HG03571 (cell line): ENCODE measurements at regions not wholly inside any gene's neighbourhood (a gene's known extent, or its start where the extent isn't known, plus 50 kb on each side); places are given as distances from the start of the nearest gene placed in this dataset.
"Not testable (repeated sequence)": the region's sequence is repeated elsewhere in the genome, so short reads cannot be mapped to it uniquely, and the experiment has no call there.

Source experiments
- ATAC-seq: cut with Tn5 transposase; IDR thresholded peaks from one replicate; pipeline ENCODE4 v1.9.1; 2021; ENCODE audit not compliant: unreplicated experiment

DNA sequence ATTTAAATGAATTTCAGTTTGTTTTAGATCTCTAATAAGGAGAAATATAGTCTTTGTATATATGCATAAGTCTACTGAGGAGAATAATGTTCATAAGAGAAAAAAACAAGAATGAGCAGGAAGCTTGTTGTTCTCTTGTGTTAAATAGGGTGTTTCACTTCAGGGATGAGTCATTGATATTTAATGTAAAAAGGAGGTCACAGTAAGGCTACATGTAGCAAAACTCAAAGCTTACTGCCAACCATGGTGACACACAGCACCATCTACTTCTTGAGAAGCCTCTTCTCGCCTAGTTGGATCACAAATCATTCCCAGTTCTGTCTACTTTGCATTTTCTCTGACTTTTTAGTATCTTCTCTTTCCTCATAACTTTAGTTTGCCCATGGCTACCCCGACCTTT is 1466.0 kb upstream of the C9orf72 start:
- no peak for ATAC-seq

GRCh38 chr9:29043072-29043471 is 1469.8 kb upstream of the C9orf72 start:
- ATAC-seq = no peak

DNA sequence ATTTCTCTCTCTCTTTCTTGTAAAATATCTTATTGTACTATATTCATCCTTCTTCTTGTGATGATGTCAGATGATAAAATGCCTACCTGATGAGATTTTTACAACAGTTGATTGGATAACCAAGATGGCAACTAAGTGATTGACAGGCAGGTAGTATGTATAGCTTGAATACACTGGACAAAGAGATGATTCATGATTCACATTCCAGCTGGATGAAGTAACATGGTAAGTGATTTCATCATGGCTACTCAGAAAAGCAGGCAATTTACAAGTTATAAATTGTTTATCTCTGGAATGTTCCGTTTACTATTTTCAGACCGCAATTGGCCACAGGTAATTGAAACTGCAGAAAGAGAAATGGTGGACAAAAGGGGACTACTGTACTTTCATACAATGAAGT is 1471.7 kb upstream of the C9orf72 start:
- ATAC-seq = no peak

DNA sequence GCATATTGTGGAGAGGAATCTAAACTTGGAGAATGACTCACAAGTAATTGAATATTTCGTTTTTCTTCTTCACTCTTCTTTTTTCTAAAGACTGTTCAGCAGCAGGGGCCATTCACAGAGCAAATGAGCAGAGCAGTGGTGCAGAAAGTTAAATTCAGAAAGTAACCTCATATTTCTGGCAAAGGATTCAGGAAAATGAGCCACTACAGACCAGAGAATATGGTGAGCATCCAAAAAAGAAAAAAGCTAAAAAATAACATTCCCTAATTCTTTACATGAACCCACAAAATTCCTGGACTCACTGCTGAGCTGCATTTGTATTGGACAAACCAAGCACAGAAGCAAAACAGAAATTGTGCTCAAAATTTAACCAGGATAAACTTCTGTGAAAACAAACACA is 1486.8 kb upstream of the C9orf72 start:
- no peak for ATAC-seq

DNA sequence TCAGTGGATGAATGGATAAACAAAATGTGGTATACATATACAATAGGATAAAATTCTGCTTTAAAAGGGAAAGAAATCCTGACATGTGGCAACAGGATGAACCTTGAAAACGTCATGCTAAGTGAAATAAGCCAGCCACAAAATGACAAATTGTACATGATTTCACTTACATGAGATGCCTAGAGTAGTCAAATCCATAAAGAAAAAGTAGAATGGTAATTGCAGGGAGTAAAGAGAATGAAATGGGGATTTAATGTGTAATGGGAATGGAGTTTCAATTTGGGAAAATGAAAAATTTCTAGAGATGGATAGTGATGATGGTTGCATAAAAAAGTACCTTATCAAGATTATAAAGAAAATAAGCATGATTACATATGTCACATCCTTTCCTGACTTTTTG is 1489.2 kb upstream of the C9orf72 start:
- ATAC-seq = no peak

GRCh38 chr9:29063031-29063430 is 1489.8 kb upstream of the C9orf72 start:
- ATAC-seq = no peak

DNA sequence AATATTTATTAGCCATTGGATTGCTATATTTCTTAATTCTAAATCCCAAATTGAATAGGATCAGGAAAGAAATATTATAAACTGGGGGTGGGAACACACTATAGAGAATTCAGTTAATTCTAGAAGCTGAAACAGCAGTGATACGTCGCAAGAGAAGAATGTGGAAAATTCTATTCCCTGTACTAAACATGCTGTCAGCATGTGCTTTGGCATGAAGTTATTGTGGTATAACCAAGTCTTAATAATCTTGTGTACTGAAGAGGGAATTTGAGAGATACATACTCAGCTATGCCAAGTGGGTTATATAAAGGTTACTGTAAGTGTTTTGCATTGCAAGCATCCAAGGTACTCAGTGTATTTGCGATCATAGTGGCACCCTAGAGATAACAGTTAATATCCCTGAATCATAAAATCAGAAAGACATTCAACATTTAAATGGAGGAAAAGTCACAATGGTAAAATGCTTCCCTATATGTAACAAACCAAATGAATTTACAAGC is 1492.9 kb upstream of the C9orf72 start:
- no peak for ATAC-seq

- no peak for ATAC-seq
Measured at GRCh38 chr9:29068461-29068860, 1495.2 kb upstream of the C9orf72 start.

GRCh38 chr9:29069376-29069775 is 1496.1 kb upstream of the C9orf72 start:
- ATAC-seq = no peak

DNA sequence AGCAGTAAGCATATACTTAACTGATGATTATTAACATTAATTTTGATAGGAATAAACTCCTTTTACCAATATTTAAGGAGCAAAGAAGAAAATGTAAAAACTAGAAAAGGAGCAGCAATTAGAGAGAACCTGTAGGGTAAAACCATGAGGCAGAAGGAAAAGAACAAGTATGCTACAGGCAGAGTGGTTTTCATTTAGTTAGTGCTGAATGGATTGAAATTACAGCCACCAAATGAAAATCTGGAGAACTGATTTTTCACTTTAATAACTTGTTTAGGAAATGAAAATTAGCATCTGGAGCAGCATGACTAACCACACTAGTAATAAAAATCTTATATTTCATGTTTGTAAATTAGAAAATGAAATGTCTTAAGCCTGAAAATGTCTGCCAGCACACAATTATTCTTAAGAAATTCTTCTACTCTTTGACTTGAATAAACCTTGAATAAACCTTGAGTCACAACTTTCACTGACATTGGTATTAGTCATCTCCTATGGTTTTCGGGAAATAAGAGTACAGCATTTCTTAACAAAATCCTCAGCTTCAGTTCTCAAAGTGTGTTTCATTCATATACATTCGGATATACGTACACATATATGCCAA is 1504.9 kb upstream of the C9orf72 start:
- no peak for ATAC-seq

DNA sequence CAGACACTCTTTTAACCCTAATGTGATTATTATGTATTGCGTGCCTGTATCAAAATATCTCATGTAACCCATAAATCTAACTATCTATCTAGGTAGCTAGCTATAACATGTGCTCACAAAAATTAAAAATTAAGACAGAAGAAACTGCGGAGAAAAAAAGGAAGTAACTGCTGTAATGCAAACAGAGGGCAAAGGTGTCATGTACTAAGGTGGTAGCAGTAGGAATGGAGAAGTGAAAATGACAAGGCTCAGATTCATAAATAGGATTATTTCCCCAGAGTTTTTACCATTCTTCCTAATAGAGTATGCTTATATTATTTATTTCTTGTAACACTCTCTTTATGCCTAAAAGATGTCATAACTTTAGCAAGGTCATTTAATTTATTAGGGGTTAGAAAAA is 1527.5 kb upstream of the C9orf72 start:
- no peak for ATAC-seq

GRCh38 chr9:29104166-29104565 is 1530.9 kb upstream of the C9orf72 start:
- ATAC-seq = not testable (repeated sequence)

DNA sequence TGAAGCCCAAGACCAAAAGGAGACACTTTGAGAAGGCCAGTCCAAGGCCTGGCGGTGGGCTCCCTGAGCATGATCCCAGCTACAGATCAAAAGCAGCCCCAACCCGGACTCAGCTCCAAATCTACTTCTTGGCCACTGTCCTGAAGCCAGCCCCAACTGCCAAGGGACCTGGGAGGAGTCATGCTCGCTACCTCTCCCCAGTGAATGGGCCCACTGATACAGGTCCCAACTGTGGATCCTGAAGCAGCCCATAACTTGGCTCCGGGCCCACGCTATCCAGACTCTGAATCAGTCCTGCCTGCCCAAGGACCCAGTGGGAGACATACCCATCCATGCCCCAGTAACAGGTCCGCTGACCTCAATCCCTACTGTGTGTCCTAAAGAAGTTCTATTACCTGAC is 1545.3 kb upstream of the C9orf72 start:
- no peak for ATAC-seq

DNA sequence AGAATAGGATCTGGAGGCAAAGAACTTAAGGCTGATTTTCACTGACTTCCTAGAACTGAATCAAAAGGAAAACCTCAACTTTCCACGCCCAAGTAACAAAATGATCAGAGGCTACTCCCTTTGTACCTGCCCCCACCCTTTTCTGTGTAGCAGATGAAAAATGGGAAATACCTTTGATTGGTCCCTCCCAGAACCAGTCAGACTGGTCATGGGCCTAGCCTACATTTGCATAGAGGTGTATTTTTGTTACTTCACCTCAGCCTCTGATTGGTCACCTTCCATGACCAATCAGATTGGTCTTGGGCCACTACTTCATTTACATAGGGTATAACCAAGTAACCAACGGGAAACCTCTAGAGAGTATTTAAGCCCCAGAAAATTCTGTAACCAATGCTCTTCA is 1553.5 kb upstream of the C9orf72 start:
- no peak for ATAC-seq

- no peak for ATAC-seq
Measured at GRCh38 chr9:29129763-29130162, 1556.5 kb upstream of the C9orf72 start.

GRCh38 chr9:29144476-29144875 is 1571.2 kb upstream of the C9orf72 start:
- no peak for ATAC-seq

DNA sequence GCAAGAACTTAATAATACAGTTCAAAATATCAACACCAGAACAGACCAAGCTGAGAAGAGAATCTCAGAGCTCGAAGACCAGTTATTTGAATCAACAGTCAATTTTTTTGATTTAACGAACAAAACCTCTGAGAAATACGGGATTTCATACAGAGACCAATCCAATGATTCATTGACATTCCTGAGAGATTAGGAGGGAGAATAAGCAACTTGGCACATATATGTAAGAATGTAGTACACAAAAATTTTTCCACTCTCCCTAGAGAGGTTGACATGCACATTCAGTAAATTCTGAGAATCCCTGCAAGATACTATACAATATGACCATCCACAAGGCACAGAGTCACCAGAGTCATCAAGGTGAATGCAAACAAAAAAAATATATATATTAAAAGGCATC is 1577.3 kb upstream of the C9orf72 start:
- no peak for ATAC-seq

- ATAC-seq = no peak
Measured at GRCh38 chr9:29160763-29161353, 1587.6 kb upstream of the C9orf72 start.

DNA sequence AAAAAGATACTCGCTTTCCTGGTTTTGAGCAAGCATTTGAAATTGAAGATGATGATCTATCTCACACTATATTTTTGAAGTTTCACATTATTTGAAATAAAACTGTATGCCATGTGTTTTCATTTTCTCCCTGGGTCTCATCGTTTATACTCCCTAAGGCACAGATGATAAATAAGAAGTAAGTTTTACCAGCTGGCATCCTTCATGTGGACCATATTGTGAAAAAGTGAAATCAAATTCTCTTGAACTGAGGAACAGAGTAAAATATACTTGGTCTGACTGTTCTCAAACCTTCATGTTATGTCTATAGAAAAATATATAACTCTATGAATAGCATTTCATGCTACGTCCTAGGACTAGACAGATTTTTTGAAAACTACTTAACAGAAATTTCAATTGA is 1600.9 kb upstream of the C9orf72 start:
- ATAC-seq = no peak

DNA sequence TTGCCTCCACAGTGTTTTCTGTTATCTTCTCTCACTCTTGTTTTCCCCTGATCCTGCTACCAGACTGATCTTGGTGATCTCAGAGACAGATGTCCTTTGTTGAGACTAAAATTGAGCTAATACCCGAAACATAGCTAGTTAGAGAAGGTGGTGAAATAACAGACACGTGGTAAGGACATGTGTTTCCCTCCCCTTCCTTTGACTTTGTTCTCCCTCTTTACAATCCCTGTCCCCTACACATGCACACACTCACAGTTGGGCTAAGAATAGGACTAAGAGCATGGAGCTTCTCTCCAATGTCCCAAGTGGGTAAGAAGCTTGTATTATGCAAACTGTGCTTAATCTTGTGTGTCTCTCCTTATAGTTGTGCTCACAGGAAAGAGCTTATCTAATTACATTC is 1603.0 kb upstream of the C9orf72 start:
- no peak for ATAC-seq

GRCh38 chr9:29176786-29177185 is 1603.5 kb upstream of the C9orf72 start:
- no peak for ATAC-seq

GRCh38 chr9:29183971-29184370 is 1610.7 kb upstream of the C9orf72 start:
- no peak for ATAC-seq

DNA sequence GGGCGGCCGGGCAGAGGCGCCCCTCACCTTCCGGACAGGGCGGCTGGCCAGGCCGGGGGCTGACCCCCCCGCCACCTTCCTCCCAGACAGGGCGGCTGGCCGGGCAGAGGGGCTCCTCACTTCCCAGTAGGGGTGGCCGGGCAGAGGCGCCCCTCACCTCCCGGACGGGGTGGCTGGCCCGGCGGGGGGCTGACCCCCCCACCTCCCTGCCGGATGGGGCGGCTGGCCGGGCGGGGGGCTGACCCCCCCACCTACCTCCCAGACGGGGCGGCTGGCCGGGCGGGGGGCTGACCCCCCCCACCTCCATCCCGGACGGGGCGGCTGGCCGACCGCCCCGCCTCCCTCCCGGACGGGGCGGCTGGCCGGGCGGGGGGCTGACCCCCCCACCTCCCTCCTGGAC is 1615.5 kb upstream of the C9orf72 start:
- ATAC-seq = not testable (repeated sequence)
